BJ (cell line): ENCODE measurements at regions not wholly inside any gene's neighbourhood (a gene's known extent, or its start where the extent isn't known, plus 50 kb on each side); places are given as distances from the start of the nearest gene placed in this dataset.

ENCODE experiments used
- CTCF ChIA-PET: fragments of 350-600 bp; formaldehyde crosslinking; extraction: SDS; loops from one replicate; lab custom pipeline; 2021; ENCODE audit warnings: antibody characterized with exemption, inconsistent platforms; lab: Yijun Ruan, JAX
- POLR2A ChIA-PET: fragments of 300-600 bp; sonication (Branson Sonifier 250); formaldehyde crosslinking; extraction: SDS; loops from one replicate; lab custom pipeline; 2021; ENCODE audit warnings: antibody characterized with exemption; lab: Charles Lee
- DNase-seq: peaks from one replicate; pipeline ENCODE4 v3.0.0-alpha.2; 2011; ENCODE audit warnings: low read depth
- H3K27me3 ChIP-seq: 2 replicates; pipeline ENCODE4 v1.6.0; 2011; ENCODE audit warnings: low read length; ENCODE audit not compliant: control insufficient read depth, insufficient read depth
- H3K36me3 ChIP-seq: 2 replicates; pipeline ENCODE4 v1.5.1; 2011; ENCODE audit warnings: low read length; ENCODE audit not compliant: control insufficient read depth, insufficient read depth
- H3K4me3 ChIP-seq: 2 replicates; pipeline ENCODE4 v1.5.1; 2011; ENCODE audit warnings: low read depth, mild to moderate bottlenecking, control low read depth, low read length
- CTCF ChIP-seq: IDR thresholded peaks from 2 replicates; pipeline ENCODE4 v1.5.1; 2011; ENCODE audit warnings: low read depth, mild to moderate bottlenecking, control low read depth, inconsistent platforms, low read length, moderate library complexity; ENCODE audit not compliant: insufficient read depth

- H3K4me3 ChIP-seq = no peak overlapping the region
- ChIA-PET CTCF (no interaction called here), POLR2A (no interaction called here)
- no peak for DNase-seq
- no peaks in the 10 kb centered on the region for H3K36me3 ChIP-seq
- TF ChIP-seq CTCF = no peak
- no peaks in the 10 kb centered on the region for H3K27me3 ChIP-seq
These were observed 330.6 kb downstream of the NSG2 start for GRCh38 chr5:174376056-174376455.

- H3K36me3 ChIP-seq = no peaks in the 10 kb centered on the region
- DNase-seq = no peak
- POLR2A ChIA-PET = no interaction called here
These were observed 331.3 kb downstream of the NSG2 start for GRCh38 chr5:174376726-174377373.

GRCh38 chr5:174378121-174378874 is 332.8 kb downstream of the NSG2 start:
- Histone ChIP-seq H3K27me3 (no peaks in the 10 kb centered on the region), H3K36me3 (no peaks in the 10 kb centered on the region), H3K4me3 (no peak overlapping the region)
- DNase-seq = no peak
- no peak for TF ChIP-seq CTCF
- ChIA-PET CTCF (no interaction called here), POLR2A (no interaction called here)

More at GRCh38 chr5:174376726-174377373, 331.3 kb downstream of the NSG2 start:
- Histone ChIP-seq H3K4me3 (no peak overlapping the region), H3K27me3 (no peaks in the 10 kb centered on the region)
- CTCF ChIA-PET = no interaction called here
- no peak for TF ChIP-seq CTCF

GRCh38 chr5:174380311-174380710 is 334.8 kb downstream of the NSG2 start:
- Histone ChIP-seq H3K4me3 (no peak overlapping the region), H3K36me3 (no peaks in the 10 kb centered on the region), H3K27me3 (no peaks in the 10 kb centered on the region)
- no peak for DNase-seq
- ChIA-PET POLR2A (no interaction called here), CTCF (no interaction called here)
- TF ChIP-seq CTCF = no peak

GRCh38 chr5:174381241-174381640 is 335.7 kb downstream of the NSG2 start:
- Histone ChIP-seq H3K27me3 (no peaks in the 10 kb centered on the region), H3K4me3 (no peak overlapping the region), H3K36me3 (no peaks in the 10 kb centered on the region)
- no peak for TF ChIP-seq CTCF
- CTCF ChIA-PET = no interaction called here
- DNase-seq = no peak
- POLR2A ChIA-PET = no interaction called here
